ENCODE measurements at regions not wholly inside any gene's neighbourhood (a gene's known extent, or its start where the extent isn't known, plus 50 kb on each side); places are given as distances from the start of the nearest gene placed in this dataset.

DNA sequence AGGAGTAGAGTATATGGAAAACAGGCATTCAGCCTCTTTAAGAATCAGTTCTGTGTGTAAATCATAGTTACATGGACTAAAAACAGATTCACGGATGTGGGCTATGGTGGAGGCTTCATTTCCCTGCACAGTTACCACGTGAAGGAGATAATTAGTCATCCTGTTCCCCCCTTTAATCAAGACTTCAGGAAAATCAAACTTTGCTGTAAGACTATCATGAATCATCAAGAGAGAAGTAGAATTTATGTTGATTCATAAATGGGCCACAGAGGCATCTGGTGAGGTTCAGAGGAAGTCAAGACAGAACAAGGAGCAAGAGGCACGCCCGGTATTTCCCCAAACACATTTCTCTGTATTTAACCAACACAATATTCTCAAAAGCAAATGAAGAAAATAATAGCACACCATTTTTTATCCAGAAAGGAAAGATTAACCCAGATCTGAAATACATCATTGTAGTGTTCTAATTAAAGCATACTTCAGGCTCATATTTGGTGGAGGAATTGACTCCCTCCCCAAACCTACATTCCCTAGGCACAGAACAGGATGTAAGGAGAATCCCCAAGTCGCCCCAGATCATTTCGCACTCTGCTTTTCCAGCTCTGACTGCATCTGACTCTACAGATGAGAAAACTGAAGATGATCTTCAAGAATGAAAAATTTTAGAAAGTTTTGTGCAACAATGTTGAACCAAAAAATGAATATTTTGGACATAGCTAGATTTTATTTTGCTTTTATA, 175.8 kb upstream of the GAS1 start:
- Histone ChIP-seq H3K4me1 (ENCODE audit: insufficient read depth, poor library complexity, severe bottlenecking) (peaks cover 24% of the 10 kb centered on the region), H3K9me3 (ENCODE audit: severe bottlenecking) (no peaks in the 10 kb centered on the region), H3K36me3 (ENCODE audit: low read depth) (no peaks in the 10 kb centered on the region), H3K27ac (ENCODE audit: poor library complexity, severe bottlenecking) (peak overlapping the region; percentile 79), H3K27me3 (ENCODE audit: insufficient read depth, poor library complexity, severe bottlenecking) (no peaks in the 10 kb centered on the region), H3K4me3 (ENCODE audit: severe bottlenecking) (no peak overlapping the region)
- TF ChIP-seq, protein P1, sequence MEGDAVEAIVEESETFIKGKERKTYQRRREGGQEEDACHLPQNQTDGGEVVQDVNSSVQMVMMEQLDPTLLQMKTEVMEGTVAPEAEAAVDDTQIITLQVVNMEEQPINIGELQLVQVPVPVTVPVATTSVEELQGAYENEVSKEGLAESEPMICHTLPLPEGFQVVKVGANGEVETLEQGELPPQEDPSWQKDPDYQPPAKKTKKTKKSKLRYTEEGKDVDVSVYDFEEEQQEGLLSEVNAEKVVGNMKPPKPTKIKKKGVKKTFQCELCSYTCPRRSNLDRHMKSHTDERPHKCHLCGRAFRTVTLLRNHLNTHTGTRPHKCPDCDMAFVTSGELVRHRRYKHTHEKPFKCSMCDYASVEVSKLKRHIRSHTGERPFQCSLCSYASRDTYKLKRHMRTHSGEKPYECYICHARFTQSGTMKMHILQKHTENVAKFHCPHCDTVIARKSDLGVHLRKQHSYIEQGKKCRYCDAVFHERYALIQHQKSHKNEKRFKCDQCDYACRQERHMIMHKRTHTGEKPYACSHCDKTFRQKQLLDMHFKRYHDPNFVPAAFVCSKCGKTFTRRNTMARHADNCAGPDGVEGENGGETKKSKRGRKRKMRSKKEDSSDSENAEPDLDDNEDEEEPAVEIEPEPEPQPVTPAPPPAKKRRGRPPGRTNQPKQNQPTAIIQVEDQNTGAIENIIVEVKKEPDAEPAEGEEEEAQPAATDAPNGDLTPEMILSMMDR (IDR thresholded peaks at IDR 0.05; ENCODE audit: poor library complexity, severe bottlenecking), result no peak
- peak; percentile 55 for DNase-seq (ENCODE audit: low spot score)
- peak; percentile 90 for ATAC-seq (ENCODE audit: low read depth)

DNA sequence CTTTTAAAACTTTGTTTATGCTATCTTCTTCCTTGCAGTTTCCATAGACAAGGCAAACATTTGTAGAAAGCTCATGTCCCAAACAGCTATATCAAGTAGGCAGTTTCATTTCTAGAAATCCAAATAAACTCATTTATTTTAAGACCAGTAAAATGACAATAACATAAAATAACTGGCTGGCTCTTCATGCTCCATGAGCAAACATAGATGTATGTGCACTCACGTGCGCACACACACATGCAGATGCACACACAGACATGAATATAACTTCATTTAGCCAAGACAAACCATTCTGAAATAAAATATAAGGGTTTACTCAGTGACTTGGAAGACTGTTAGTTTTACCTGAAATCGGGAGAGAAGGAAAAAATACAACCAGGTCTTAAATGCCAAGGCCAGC, 176.5 kb upstream of the GAS1 start:
- TF ChIP-seq, protein P1 (IDR thresholded peaks at IDR 0.05; ENCODE audit: poor library complexity, severe bottlenecking), result no peak
- no peaks in the 10 kb centered on the region for H3K27me3 ChIP-seq (ENCODE audit: insufficient read depth, poor library complexity, severe bottlenecking)
- peaks cover 24% of the 10 kb centered on the region for H3K4me1 ChIP-seq (ENCODE audit: insufficient read depth, poor library complexity, severe bottlenecking)
- peak overlapping the region; percentile 79 for H3K27ac ChIP-seq (ENCODE audit: poor library complexity, severe bottlenecking)
- no peaks in the 10 kb centered on the region for H3K36me3 ChIP-seq (ENCODE audit: low read depth)
- no peak overlapping the region for H3K4me3 ChIP-seq (ENCODE audit: severe bottlenecking)
- no peak for DNase-seq (ENCODE audit: low spot score)
- no peaks in the 10 kb centered on the region for H3K9me3 ChIP-seq (ENCODE audit: severe bottlenecking)
- no peak for ATAC-seq (ENCODE audit: low read depth)

DNA sequence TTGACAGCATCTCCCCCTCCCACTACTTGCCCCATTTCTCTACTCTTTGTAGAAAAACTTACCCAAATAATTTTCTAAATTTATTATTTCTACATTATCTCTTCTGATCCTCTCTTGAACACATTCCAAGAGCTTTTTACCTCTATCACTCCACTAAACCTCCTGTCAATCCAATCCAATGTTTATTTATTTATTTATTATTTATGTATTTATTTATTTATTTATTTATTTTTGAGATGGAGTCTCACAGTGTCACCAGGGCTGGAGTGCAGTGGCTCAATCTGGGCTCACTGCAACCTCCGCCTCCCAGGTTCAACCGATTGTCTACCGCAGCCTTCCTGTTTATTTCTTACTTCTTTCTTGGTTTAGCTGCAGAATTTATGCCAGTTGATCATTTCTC, 178.5 kb upstream of the GAS1 start:
- H3K4me3 ChIP-seq (ENCODE audit: severe bottlenecking), result no peak overlapping the region
- H3K4me1 ChIP-seq (ENCODE audit: insufficient read depth, poor library complexity, severe bottlenecking), result peaks cover 18% of the 10 kb centered on the region
- H3K9me3 ChIP-seq (ENCODE audit: severe bottlenecking), result no peaks in the 10 kb centered on the region
- no peaks in the 10 kb centered on the region for H3K27me3 ChIP-seq (ENCODE audit: insufficient read depth, poor library complexity, severe bottlenecking)
- no peaks in the 10 kb centered on the region for H3K36me3 ChIP-seq (ENCODE audit: low read depth)
- no peak for ATAC-seq (ENCODE audit: low read depth)
- DNase-seq (ENCODE audit: low spot score), result no peak
- TF ChIP-seq, protein P1 (IDR thresholded peaks at IDR 0.05; ENCODE audit: poor library complexity, severe bottlenecking), result no peak
- no peak overlapping the region for H3K27ac ChIP-seq (ENCODE audit: poor library complexity, severe bottlenecking)

DNA sequence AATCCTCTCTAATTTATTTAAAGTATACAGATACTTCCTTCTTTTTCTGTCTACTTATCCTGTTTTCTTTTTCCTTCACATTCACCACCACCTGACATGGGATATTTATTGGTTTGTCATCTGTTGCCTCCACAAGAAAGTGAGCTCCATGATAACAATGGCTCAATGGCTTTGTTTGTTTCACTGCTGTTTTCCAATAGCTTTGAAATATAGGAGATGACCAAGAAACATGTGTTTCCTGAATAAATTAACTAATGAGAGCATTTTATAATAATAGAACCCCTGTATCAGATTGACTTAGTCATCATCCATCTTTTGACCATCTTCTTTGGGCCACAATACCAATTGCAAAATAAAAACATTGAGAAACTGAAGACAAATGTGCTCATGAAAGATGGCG, 180.2 kb upstream of the GAS1 start:
- Histone ChIP-seq H3K9me3 (ENCODE audit: severe bottlenecking) (no peaks in the 10 kb centered on the region), H3K36me3 (ENCODE audit: low read depth) (no peaks in the 10 kb centered on the region), H3K4me3 (ENCODE audit: severe bottlenecking) (no peak overlapping the region), H3K27me3 (ENCODE audit: insufficient read depth, poor library complexity, severe bottlenecking) (no peaks in the 10 kb centered on the region), H3K4me1 (ENCODE audit: insufficient read depth, poor library complexity, severe bottlenecking) (peaks cover 17% of the 10 kb centered on the region), H3K27ac (ENCODE audit: poor library complexity, severe bottlenecking) (no peak overlapping the region)
- no peak for ATAC-seq (ENCODE audit: low read depth)
- no peak for DNase-seq (ENCODE audit: low spot score)
- TF ChIP-seq, protein P1 (IDR thresholded peaks at IDR 0.05; ENCODE audit: poor library complexity, severe bottlenecking), result no peak

DNA sequence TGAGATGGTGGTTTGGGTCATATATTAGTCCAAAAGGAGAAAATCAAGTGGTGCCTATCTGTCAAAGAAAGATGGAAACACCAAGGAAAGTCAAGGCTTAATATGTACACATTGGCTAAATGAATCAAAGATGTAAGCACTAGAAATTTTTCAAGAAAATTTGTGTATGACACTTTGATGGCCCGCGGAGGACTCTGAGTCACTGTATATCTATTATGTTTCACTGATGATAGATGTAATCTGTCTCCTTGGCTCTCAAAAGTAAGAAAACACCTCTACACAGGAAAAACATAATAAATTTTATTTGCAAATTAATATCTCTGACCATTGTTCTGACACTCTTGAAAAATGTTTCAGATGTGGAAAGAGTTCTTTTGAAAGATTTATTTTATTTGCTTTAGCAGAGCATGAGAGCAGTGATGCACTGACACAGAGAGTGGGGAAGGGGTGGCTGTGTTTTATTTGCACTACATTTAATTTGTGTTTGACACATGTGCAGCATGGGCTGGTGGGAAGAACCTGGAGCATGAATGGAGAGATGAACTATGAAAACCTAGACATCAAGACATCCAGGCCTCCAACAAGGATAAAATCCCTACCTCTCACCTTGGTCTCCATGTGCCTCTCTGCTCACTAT, 180.8 kb upstream of the GAS1 start:
- Histone ChIP-seq H3K36me3 (ENCODE audit: low read depth) (no peaks in the 10 kb centered on the region), H3K27me3 (ENCODE audit: insufficient read depth, poor library complexity, severe bottlenecking) (no peaks in the 10 kb centered on the region), H3K27ac (ENCODE audit: poor library complexity, severe bottlenecking) (no peak overlapping the region), H3K9me3 (ENCODE audit: severe bottlenecking) (no peaks in the 10 kb centered on the region), H3K4me1 (ENCODE audit: insufficient read depth, poor library complexity, severe bottlenecking) (peaks cover 11% of the 10 kb centered on the region), H3K4me3 (ENCODE audit: severe bottlenecking) (no peak overlapping the region)
- ATAC-seq (ENCODE audit: low read depth) (no peak), DNase-seq (ENCODE audit: low spot score) (no peak)
- TF ChIP-seq, protein P1 (IDR thresholded peaks at IDR 0.05; ENCODE audit: poor library complexity, severe bottlenecking), result no peak

Measured in RWPE2 (cell line).